Activated CD8-positive, alpha-beta memory T cell treated with anti-CD3 and anti-CD28 coated beads, Interleukin-2, amount 50 U/mL, for 48 hours (primary cell): ENCODE measurements at regions not wholly inside any gene's neighbourhood (a gene's known extent, or its start where the extent isn't known, plus 50 kb on each side); places are given as distances from the start of the nearest gene placed in this dataset.

Experiments
- DNase-seq: peaks from one replicate; pipeline ENCODE4 v3.0.0-alpha.2; 2020

GRCh38 chr1:87636198-87636892, 307.7 kb downstream of the LMO4 start:
- DNase-seq: no peak

GRCh38 chr1:87638636-87639035, 310.0 kb downstream of the LMO4 start:
- no peak for DNase-seq

GRCh38 chr1:87641996-87642395, 313.3 kb downstream of the LMO4 start:
- DNase-seq: no peak

GRCh38 chr1:87642581-87643221, 314.0 kb downstream of the LMO4 start:
- no peak for DNase-seq

GRCh38 chr1:87644033-87644578, 315.4 kb downstream of the LMO4 start:
- no peak for DNase-seq

GRCh38 chr1:87644579-87645190, 316.0 kb downstream of the LMO4 start:
- no peak for DNase-seq

- DNase-seq: no peak
Measured at GRCh38 chr1:87647430-87648177, 318.9 kb downstream of the LMO4 start.

GRCh38 chr1:87648323-87649119, 319.8 kb downstream of the LMO4 start:
- no peak for DNase-seq

GRCh38 chr1:87650306-87650705, 321.6 kb downstream of the LMO4 start:
- no peak for DNase-seq

- no peak for DNase-seq
Measured at GRCh38 chr1:87652176-87652575, 323.5 kb downstream of the LMO4 start.

GRCh38 chr1:87665151-87665550, 336.5 kb downstream of the LMO4 start:
- no peak for DNase-seq

- no peak for DNase-seq
Measured at GRCh38 chr1:87666681-87667080, 338.0 kb downstream of the LMO4 start.

GRCh38 chr1:87669674-87670073, 341.0 kb downstream of the LMO4 start:
- DNase-seq: no peak

GRCh38 chr1:87673309-87673708, 344.6 kb downstream of the LMO4 start:
- DNase-seq: no peak

GRCh38 chr1:87673748-87674147, 345.1 kb downstream of the LMO4 start:
- no peak for DNase-seq

- no peak for DNase-seq
Measured at GRCh38 chr1:87674791-87675190, 346.1 kb downstream of the LMO4 start.

- DNase-seq: no peak
Measured at GRCh38 chr1:87678266-87678665, 349.6 kb downstream of the LMO4 start.

- DNase-seq: no peak
Measured at GRCh38 chr1:87682565-87682964, 353.9 kb downstream of the LMO4 start.

- no peak for DNase-seq
Measured at GRCh38 chr1:87683196-87683956, 354.7 kb downstream of the LMO4 start.

GRCh38 chr1:87684194-87684593, 355.5 kb downstream of the LMO4 start:
- no peak for DNase-seq

GRCh38 chr1:87684713-87685205, 356.1 kb downstream of the LMO4 start:
- no peak for DNase-seq
